Tibial artery (tissue), 4 donors: ENCODE measurements at regions not wholly inside any gene's neighbourhood (a gene's known extent, or its start where the extent isn't known, plus 50 kb on each side); places are given as distances from the start of the nearest gene placed in this dataset.

Source experiments
- DNase-seq, 2 donors: peaks; one replicate each; pipeline ENCODE4 v3.0.0-alpha.2; 2019
- H3K27ac ChIP-seq, 2 donors: fragments of 200-600 bp; sonication (generic) in 1 of 2; 1 replicate in 1 of 2; 2 replicates in 1 of 2; pipeline ENCODE4 v1.5.1; 2018 to 2019; ENCODE audit warnings: mild to moderate bottlenecking in 1 of 2
- H3K27me3 ChIP-seq, 2 donors: fragments of 200-600 bp; sonication (generic) in 1 of 2; one replicate each; pipeline versions ENCODE4 v1.5.1 to v1.6.0; 2016 to 2019
- H3K36me3 ChIP-seq, 3 donors: fragments of 200-600 bp; sonication (generic) in 2 of 3; one replicate each; pipeline ENCODE4 v1.5.1; 2016 to 2019; ENCODE audit warnings: mild to moderate bottlenecking in 2 of 3
- H3K4me1 ChIP-seq, 4 donors: fragments of 200-600 bp; sonication (generic) in 2 of 4; 1 replicate in 3 of 4; 2 replicates in 1 of 4; pipeline ENCODE4 v1.5.1; 2016 to 2019
- H3K4me3 ChIP-seq, 2 donors: fragments of 200-600 bp; sonication (generic) in 1 of 2; 1 replicate in 1 of 2; 2 replicates in 1 of 2; pipeline ENCODE4 v1.5.1; 2018 to 2019; ENCODE audit warnings: mild to moderate bottlenecking in 2 of 2
- H3K9me3 ChIP-seq, 3 donors: fragments of 200-600 bp; sonication (generic) in 1 of 3; one replicate each; pipeline ENCODE4 v1.5.1; 2016 to 2019
- intact Hi-C: fragments of 100-400 bp; cut with DNase I; formaldehyde crosslinking; loops from one replicate; pipeline ENCODE4 v1.15.0; 2023; ENCODE audit warnings: low total_unique reads
- TF ChIP-seq, protein P1 (sequence below), 2 experiments: fragments of 200-600 bp in 1 of 2; fragments of 450-650 bp in 1 of 2; IDR thresholded peaks; one replicate each; pipeline ENCODE4 v1.5.1; 2017 to 2019; ENCODE audit warnings: antibody characterized with exemption in 2 of 2, mild to moderate bottlenecking in 1 of 2, moderate library complexity in 1 of 2

DNA sequence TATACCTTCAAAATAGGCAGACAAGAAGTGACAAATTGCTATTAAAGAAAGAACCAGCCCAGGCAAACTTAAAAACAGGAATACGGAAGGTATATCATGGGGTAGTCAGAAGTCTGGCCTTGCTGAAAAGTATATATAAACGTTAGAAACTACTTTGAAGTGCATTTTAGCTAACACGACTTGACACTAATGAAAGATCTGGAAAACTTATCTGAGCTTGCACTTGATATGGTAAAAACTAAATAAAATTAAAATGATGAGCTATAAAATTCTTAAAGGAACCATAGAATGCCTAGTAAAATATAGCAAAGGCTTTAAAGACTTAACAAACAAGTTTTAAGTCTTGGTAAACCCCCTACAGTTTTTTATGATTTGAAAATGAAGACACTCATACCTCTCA is 795.3 kb upstream of the PCDH20 start:
- no peaks in the 10 kb centered on the region for H3K27me3 ChIP-seq
- intact Hi-C loops: no loop called here

DNA sequence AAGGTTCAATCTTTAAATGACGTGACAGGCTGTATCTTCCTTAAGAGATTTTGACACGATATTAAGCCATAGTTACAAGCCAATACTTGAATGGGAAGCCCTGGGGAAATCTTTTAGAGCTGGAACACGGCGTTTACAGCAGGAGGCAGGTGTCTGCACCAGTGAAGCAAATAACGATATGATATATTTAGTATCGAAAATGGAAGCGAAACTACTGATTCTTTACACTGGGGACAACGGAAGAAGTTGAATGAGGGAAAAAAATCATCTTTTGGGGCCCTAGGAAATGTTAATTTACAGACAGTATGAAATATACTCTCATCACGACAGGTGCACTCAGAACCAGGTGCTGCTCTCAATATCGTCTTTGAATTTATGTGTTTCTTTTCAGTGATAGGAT is 793.9 kb upstream of the PCDH20 start:
- intact Hi-C loops: no loop called here
- TF ChIP-seq, protein P1, sequence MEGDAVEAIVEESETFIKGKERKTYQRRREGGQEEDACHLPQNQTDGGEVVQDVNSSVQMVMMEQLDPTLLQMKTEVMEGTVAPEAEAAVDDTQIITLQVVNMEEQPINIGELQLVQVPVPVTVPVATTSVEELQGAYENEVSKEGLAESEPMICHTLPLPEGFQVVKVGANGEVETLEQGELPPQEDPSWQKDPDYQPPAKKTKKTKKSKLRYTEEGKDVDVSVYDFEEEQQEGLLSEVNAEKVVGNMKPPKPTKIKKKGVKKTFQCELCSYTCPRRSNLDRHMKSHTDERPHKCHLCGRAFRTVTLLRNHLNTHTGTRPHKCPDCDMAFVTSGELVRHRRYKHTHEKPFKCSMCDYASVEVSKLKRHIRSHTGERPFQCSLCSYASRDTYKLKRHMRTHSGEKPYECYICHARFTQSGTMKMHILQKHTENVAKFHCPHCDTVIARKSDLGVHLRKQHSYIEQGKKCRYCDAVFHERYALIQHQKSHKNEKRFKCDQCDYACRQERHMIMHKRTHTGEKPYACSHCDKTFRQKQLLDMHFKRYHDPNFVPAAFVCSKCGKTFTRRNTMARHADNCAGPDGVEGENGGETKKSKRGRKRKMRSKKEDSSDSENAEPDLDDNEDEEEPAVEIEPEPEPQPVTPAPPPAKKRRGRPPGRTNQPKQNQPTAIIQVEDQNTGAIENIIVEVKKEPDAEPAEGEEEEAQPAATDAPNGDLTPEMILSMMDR (IDR thresholded peaks at IDR 0.05): no peak
- Histone ChIP-seq H3K9me3 (no peaks in the 10 kb centered on the region), H3K27me3 (no peaks in the 10 kb centered on the region), H3K36me3 (no peaks in the 10 kb centered on the region), H3K27ac (no peak overlapping the region), H3K4me1 (no peaks in the 10 kb centered on the region), H3K4me3 (no peak overlapping the region)
- DNase-seq: no peak

More for the DNA sequence above, 795.3 kb upstream of the PCDH20 start:
- H3K9me3 ChIP-seq: no peaks in the 10 kb centered on the region
- no peaks in the 10 kb centered on the region for H3K4me1 ChIP-seq
- DNase-seq: no peak
- no peak overlapping the region for H3K4me3 ChIP-seq
- H3K36me3 ChIP-seq: no peaks in the 10 kb centered on the region
- TF ChIP-seq, protein P1 (IDR thresholded peaks at IDR 0.05): no peak
- H3K27ac ChIP-seq: no peak overlapping the region

DNA sequence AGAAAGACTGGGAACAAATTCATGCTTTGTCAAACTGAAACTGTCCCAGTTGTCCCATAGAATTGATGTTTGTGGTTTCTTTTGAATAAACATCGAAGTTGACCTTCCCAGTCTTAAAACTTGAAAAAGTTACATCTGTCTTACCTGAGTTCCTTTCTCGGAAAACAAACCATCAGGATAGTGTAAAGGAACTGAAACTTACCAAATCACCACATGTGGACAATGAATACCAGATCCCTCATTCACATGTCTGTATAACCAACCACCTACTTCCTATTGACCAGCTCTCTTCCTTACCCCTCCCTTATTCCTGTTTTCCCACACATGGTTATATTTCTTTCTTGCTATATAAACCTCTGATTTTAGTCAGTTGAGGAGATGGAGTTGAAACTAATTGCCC is 791.7 kb upstream of the PCDH20 start:
- Histone ChIP-seq H3K27me3 (no peaks in the 10 kb centered on the region), H3K36me3 (no peaks in the 10 kb centered on the region), H3K4me3 (no peak overlapping the region), H3K4me1 (no peaks in the 10 kb centered on the region), H3K27ac (no peak overlapping the region), H3K9me3 (no peaks in the 10 kb centered on the region)
- DNase-seq: no peak
- intact Hi-C loops: no loop called here
- TF ChIP-seq, protein P1 (IDR thresholded peaks at IDR 0.05): no peak

DNA sequence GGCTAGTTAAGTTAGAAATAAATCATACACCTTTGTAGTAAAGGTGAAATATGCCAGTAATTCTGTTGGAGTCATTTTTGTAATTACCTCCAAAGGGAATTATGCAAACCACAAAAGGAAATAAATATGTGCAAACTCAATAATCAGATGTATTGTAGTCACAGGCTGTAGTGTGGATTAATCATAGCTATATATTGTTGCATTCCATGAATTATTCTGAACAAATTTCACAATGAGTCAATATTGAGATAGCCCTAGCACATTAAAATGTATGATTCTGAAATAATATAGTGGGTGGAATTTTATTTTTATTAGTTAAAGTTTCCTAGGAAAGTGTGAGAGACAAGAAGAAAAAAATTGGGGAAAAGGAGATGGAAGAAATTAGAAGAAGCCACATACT is 790.5 kb upstream of the PCDH20 start:
- no peaks in the 10 kb centered on the region for H3K36me3 ChIP-seq
- no peak overlapping the region for H3K4me3 ChIP-seq
- H3K27ac ChIP-seq: no peak overlapping the region
- no peak for DNase-seq
- H3K27me3 ChIP-seq: no peaks in the 10 kb centered on the region
- no peaks in the 10 kb centered on the region for H3K4me1 ChIP-seq
- intact Hi-C loops: no loop called here
- TF ChIP-seq, protein P1 (IDR thresholded peaks at IDR 0.05): no peak
- no peaks in the 10 kb centered on the region for H3K9me3 ChIP-seq

DNA sequence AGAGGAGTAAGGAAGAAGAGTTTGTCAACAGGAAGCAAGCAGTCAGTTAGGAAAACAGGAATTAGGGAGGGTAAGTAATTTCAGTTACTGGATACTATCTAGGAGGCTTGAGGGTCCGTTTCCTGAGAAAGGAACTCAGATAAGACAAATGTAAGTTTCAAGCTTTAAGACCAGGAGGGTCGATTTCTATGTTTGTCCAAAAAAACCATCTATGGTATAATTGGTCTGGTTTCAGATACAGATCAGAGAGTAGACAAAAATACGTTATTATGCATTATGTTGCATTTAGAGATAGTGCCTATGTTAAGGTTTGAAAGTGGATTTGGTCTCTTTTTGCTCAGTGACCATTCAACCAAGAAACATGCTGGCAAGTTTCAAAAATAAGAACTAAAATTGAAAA is 789.6 kb upstream of the PCDH20 start:
- TF ChIP-seq, protein P1 (IDR thresholded peaks at IDR 0.05): no peak
- H3K27ac ChIP-seq: no peak overlapping the region
- no peaks in the 10 kb centered on the region for H3K4me1 ChIP-seq
- no peak overlapping the region for H3K4me3 ChIP-seq
- H3K36me3 ChIP-seq: no peaks in the 10 kb centered on the region
- H3K27me3 ChIP-seq: no peaks in the 10 kb centered on the region
- DNase-seq: no peak
- intact Hi-C loops: no loop called here
- H3K9me3 ChIP-seq: no peaks in the 10 kb centered on the region

DNA sequence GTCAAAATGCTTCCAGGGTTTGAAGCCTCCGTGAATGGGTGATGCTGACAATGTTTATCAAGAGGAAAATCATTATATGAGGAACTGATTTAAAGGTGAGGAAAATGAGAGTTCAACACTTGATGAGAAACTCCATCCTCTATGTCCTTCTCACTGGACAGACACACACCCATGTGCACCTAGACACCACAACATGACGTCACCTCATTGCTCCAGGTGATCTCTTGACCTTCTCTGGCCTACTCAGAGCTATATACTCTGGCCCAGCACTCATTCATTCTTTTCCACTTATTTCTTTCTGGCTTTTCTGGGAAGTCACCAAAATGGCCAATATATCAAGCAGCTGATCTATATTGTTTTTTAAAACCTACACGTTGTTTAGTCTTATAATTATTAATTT is 778.7 kb upstream of the PCDH20 start:
- DNase-seq: no peak
- Histone ChIP-seq H3K27ac (no peak overlapping the region), H3K9me3 (no peaks in the 10 kb centered on the region), H3K4me3 (no peak overlapping the region), H3K36me3 (no peaks in the 10 kb centered on the region), H3K27me3 (no peaks in the 10 kb centered on the region), H3K4me1 (no peaks in the 10 kb centered on the region)
- TF ChIP-seq, protein P1 (IDR thresholded peaks at IDR 0.05): no peak
- intact Hi-C loops: no loop called here
